SK-N-SH (cell line): ENCODE measurements at regions not wholly inside any gene's neighbourhood (a gene's known extent, or its start where the extent isn't known, plus 50 kb on each side); places are given as distances from the start of the nearest gene placed in this dataset.

Source experiments
- CTCF ChIA-PET: fragments of 300-600, 350-600 bp; formaldehyde crosslinking; extraction: SDS; loops from one replicate; lab custom pipeline; 2021; lab: Yijun Ruan, JAX
- POLR2A ChIA-PET: fragments of 350-600 bp; sonication (Branson Sonifier 250); formaldehyde crosslinking; extraction: SDS; loops from one replicate; lab custom pipeline; 2020; ENCODE audit warnings: antibody characterized with exemption, inconsistent platforms; lab: Yijun Ruan, JAX
- DNase-seq: peaks from one replicate; pipeline ENCODE4 v3.0.0; 2012
- H2AFZ ChIP-seq: fragments of 200-600 bp; sonication (generic); 2 replicates; pipeline ENCODE4 v1.8.1; 2016; ENCODE audit warnings: antibody characterized with exemption, mild to moderate bottlenecking, low read depth
- H3F3A ChIP-seq: fragments of 200-600 bp; sonication (generic); replicated peaks from 2 replicates; pipeline ENCODE3; 2016; ENCODE audit warnings: antibody characterized with exemption, mild to moderate bottlenecking; ENCODE audit not compliant: insufficient read depth
- H3K27ac ChIP-seq, 2 experiments: fragments of 200-500 bp in 1 of 2; fragments of 200-600 bp in 1 of 2; sonication (Bioruptor generic) in 1 of 2; sonication (generic), shearing (Covaris generic) in 1 of 2; 2 replicates each; pipeline versions ENCODE4 v1.5.1 to v1.6.1; 2014 to 2016; ENCODE audit warnings: low read depth in 2 of 2, inconsistent platforms in 1 of 2, low read length in 1 of 2, mild to moderate bottlenecking in 1 of 2, mixed read lengths in 1 of 2
- H3K27me3 ChIP-seq: fragments of 200-600 bp; sonication (generic), shearing (Covaris generic); 2 replicates; pipeline ENCODE4 v1.6.1; 2016; ENCODE audit warnings: mixed run types; ENCODE audit not compliant: insufficient read depth
- H3K36me3 ChIP-seq, 2 experiments: fragments of 200-500 bp in 1 of 2; fragments of 200-600 bp in 1 of 2; sonication (Bioruptor generic) in 1 of 2; sonication (generic) in 1 of 2; replicated peaks in 1 of 2; 2 replicates each; pipeline versions ENCODE3 to v1.5.1; 2014 to 2016; ENCODE audit warnings: low read length in 1 of 2, mild to moderate bottlenecking in 1 of 2; ENCODE audit not compliant: insufficient read depth in 2 of 2, control insufficient read depth in 1 of 2
- H3K4me1 ChIP-seq, 2 experiments: fragments of 200-500 bp in 1 of 2; fragments of 200-600 bp in 1 of 2; sonication (Bioruptor generic) in 1 of 2; sonication (generic), shearing (Covaris generic) in 1 of 2; 2 replicates each; pipeline versions ENCODE4 v1.5.1 to v1.6.1; 2014 to 2016; ENCODE audit warnings: low read depth in 1 of 2, low read length in 1 of 2, mixed run types in 1 of 2; ENCODE audit not compliant: insufficient read depth in 2 of 2, control insufficient read depth in 1 of 2
- H3K4me2 ChIP-seq: fragments of 200-600 bp; sonication (generic), shearing (Covaris generic); 2 replicates; pipeline ENCODE4 v1.6.1; 2017; ENCODE audit warnings: mixed run types
- H3K4me3 ChIP-seq, 2 experiments: fragments of 200-500 bp in 1 of 2; fragments of 200-600 bp in 1 of 2; sonication (Bioruptor generic) in 1 of 2; sonication (generic), shearing (Covaris generic) in 1 of 2; 2 replicates each; pipeline versions ENCODE4 v1.5.1 to v1.8.1; 2014 to 2016; ENCODE audit warnings: low read depth in 2 of 2, inconsistent platforms in 1 of 2, low read length in 1 of 2, mild to moderate bottlenecking in 1 of 2, mixed read lengths in 1 of 2, moderate library complexity in 1 of 2
- H3K79me2 ChIP-seq: fragments of 200-600 bp; sonication (generic); 2 replicates; pipeline ENCODE4 v1.8.1; 2017; ENCODE audit warnings: mild to moderate bottlenecking; ENCODE audit not compliant: insufficient read depth
- H3K9ac ChIP-seq: fragments of 200-600 bp; sonication (generic); 2 replicates; pipeline ENCODE4 v1.6.1; 2017; ENCODE audit warnings: mixed run types
- H3K9me2 ChIP-seq: fragments of 200-600 bp; sonication (generic); 2 replicates; pipeline ENCODE4 v1.6.1; 2017; ENCODE audit warnings: mixed run types
- H3K9me3 ChIP-seq: fragments of 200-600 bp; sonication (generic); 2 replicates; pipeline ENCODE4 v1.6.1; 2017; ENCODE audit warnings: mixed run types, mild to moderate bottlenecking, moderate library complexity
- H4K20me1 ChIP-seq: fragments of 200-600 bp; sonication (generic); 2 replicates; pipeline ENCODE4 v1.6.1; 2017; ENCODE audit warnings: mild to moderate bottlenecking, mixed run types; ENCODE audit not compliant: insufficient read depth
- CHD2 ChIP-seq: fragments of 150-350 bp; IDR thresholded peaks from 2 replicates; pipeline ENCODE4 v1.6.1; 2018; ENCODE audit warnings: low read length; ENCODE audit not compliant: partially characterized antibody
- EP300 ChIP-seq, 2 experiments: IDR thresholded peaks; 2 replicates each; pipeline versions ENCODE4 v1.4.0 to v1.6.1; 2012; ENCODE audit warnings: borderline replicate concordance in 1 of 2, low read depth in 1 of 2, low read length in 1 of 2
- FOSL2 ChIP-seq: IDR thresholded peaks from 2 replicates; pipeline ENCODE4 v1.4.0; 2012; ENCODE audit warnings: low read depth, mild to moderate bottlenecking, moderate library complexity, borderline replicate concordance
- GABPA ChIP-seq: IDR thresholded peaks from 2 replicates; pipeline ENCODE4 v1.4.0; 2012; ENCODE audit warnings: low read depth, mild to moderate bottlenecking
- IRF3 ChIP-seq: fragments of 150-350 bp; IDR thresholded peaks from 2 replicates; pipeline ENCODE4 v1.6.1; 2016; ENCODE audit warnings: mild to moderate bottlenecking, low read depth, low read length
- JUND ChIP-seq: IDR thresholded peaks from 2 replicates; pipeline ENCODE4 v1.4.0; 2012
- PBX3 ChIP-seq: IDR thresholded peaks from 2 replicates; pipeline ENCODE4; 2012
- POLR2AphosphoS5 ChIP-seq: IDR thresholded peaks from 2 replicates; pipeline ENCODE4 v1.6.1; 2012; ENCODE audit warnings: low read depth, low read length
- TCF12 ChIP-seq: IDR thresholded peaks from 2 replicates; pipeline ENCODE4 v1.4.0; 2012
- USF1 ChIP-seq: IDR thresholded peaks from 2 replicates; pipeline ENCODE4 v1.4.0; 2012; ENCODE audit warnings: low read depth, borderline replicate concordance
- YY1 ChIP-seq: IDR thresholded peaks from 2 replicates; pipeline ENCODE4 v1.4.0; 2012; ENCODE audit warnings: low read depth, mild to moderate bottlenecking
- ZBTB33 ChIP-seq: IDR thresholded peaks from 2 replicates; pipeline ENCODE4 v1.4.0; 2012; ENCODE audit warnings: low read depth, borderline replicate concordance
- WGBS: methylation state at CpG from one replicate; pipeline ENCODE4 v1.1.6; 2017; ENCODE audit warnings: low lambda C conversion rate; 5-methylcytosine and 5-hydroxymethylcytosine counted together

- Histone ChIP-seq H3K4me3 (no peak overlapping the region), H3K4me2 (no peak overlapping the region), H3K36me3 (no peaks in the 10 kb centered on the region), H2AFZ (no peak overlapping the region), H3K79me2 (no peaks in the 10 kb centered on the region), H3K9me3 (no peaks in the 10 kb centered on the region), H3K9ac (no peak overlapping the region), H3K4me1 (no peaks in the 10 kb centered on the region), H3K27ac (no peak overlapping the region), H3K9me2 (no peaks in the 10 kb centered on the region), H4K20me1 (no peaks in the 10 kb centered on the region), H3K27me3 (no peaks in the 10 kb centered on the region), H3F3A (no peaks in the 10 kb centered on the region)
- 26% methylated on average over 2 of the region's 2 CpGs for WGBS
- no peak for DNase-seq
- no peak for TF ChIP-seq USF1
- TF ChIP-seq PBX3, result no peak
- TF ChIP-seq FOSL2, result no peak
- TF ChIP-seq CHD2, result no peak
- no peak for TF ChIP-seq JUND
- ChIA-PET POLR2A (no interaction called here), CTCF (no interaction called here)
Observed at GRCh38 chr2:238963971-238964328, 116.1 kb downstream of the TWIST2 start.

- H3K36me3 ChIP-seq, result no peaks in the 10 kb centered on the region
- TF ChIP-seq TCF12 (no peak), YY1 (no peak), POLR2AphosphoS5 (no peak), JUND (no peak), EP300 (IDR thresholded peaks at IDR 0.05; ENCODE audit: borderline replicate concordance in 1 of 2, low read depth in 1 of 2, low read length in 1 of 2) (no peak), ZBTB33 (no peak), IRF3 (no peak), GABPA (no peak)
- TF ChIP-seq, all 33 proteins: peak for 0
- Histone ChIP-seq H3K9me3 (no peaks in the 10 kb centered on the region), H3K27me3 (no peaks in the 10 kb centered on the region), H3K9me2 (no peaks in the 10 kb centered on the region), H3K4me2 (no peak overlapping the region), H3K4me3 (no peak overlapping the region), H2AFZ (no peak overlapping the region), H3K4me1 (no peaks in the 10 kb centered on the region), H4K20me1 (no peaks in the 10 kb centered on the region), H3K79me2 (no peaks in the 10 kb centered on the region), H3F3A (no peaks in the 10 kb centered on the region), H3K27ac (no peak overlapping the region), H3K9ac (no peak overlapping the region)
- no peak for DNase-seq
- 67% methylated on average over 12 of the region's 12 CpGs for WGBS
- ChIA-PET CTCF (no interaction called here), POLR2A (no interaction called here)
Observed at GRCh38 chr2:238964544-238965067, 116.7 kb downstream of the TWIST2 start.
